Neural progenitor cell (in vitro differentiated cells): ENCODE measurements at regions not wholly inside any gene's neighbourhood (a gene's known extent, or its start where the extent isn't known, plus 50 kb on each side); places are given as distances from the start of the nearest gene placed in this dataset.

Experiments used
- DNase-seq: peaks from one replicate; pipeline ENCODE4 v3.0.0-alpha.2; 2016; ENCODE audit warnings: low spot score
- H2AFZ ChIP-seq: fragments of 200-600 bp; sonication (generic); replicated peaks from 2 replicates; pipeline ENCODE4 v1.6.1; 2016; ENCODE audit warnings: antibody characterized with exemption
- H3F3A ChIP-seq: fragments of 200-600 bp; sonication (generic); 2 replicates; pipeline ENCODE4 v1.6.1; 2016; ENCODE audit warnings: antibody characterized with exemption, low read depth
- H3K27ac ChIP-seq: fragments of 200-600 bp; sonication (generic); 2 replicates; pipeline ENCODE4 v1.5.1; 2016; ENCODE audit warnings: mild to moderate bottlenecking
- H3K27me3 ChIP-seq: fragments of 200-600 bp; sonication (generic); 2 replicates; pipeline ENCODE4 v1.6.1; 2016; ENCODE audit warnings: mild to moderate bottlenecking, moderate library complexity
- H3K36me3 ChIP-seq: fragments of 200-600 bp; sonication (generic); 2 replicates; pipeline ENCODE4 v1.5.1; 2016
- H3K4me1 ChIP-seq: fragments of 200-600 bp; sonication (generic); 2 replicates; pipeline ENCODE4 v1.6.1; 2016; ENCODE audit warnings: mixed run types
- H3K4me2 ChIP-seq: fragments of 200-600 bp; sonication (generic); 2 replicates; pipeline ENCODE4 v1.6.1; 2016
- H3K4me3 ChIP-seq: fragments of 200-600 bp; sonication (generic); 2 replicates; pipeline ENCODE4 v1.5.1; 2016
- H3K79me2 ChIP-seq: fragments of 200-600 bp; sonication (generic); 2 replicates; pipeline ENCODE4 v1.6.1; 2016; ENCODE audit warnings: low read depth
- H3K9ac ChIP-seq: fragments of 200-600 bp; sonication (generic); 2 replicates; pipeline ENCODE4 v1.6.1; 2016
- H3K9me3 ChIP-seq: fragments of 200-600 bp; sonication (generic); 2 replicates; pipeline ENCODE4 v1.5.1; 2016; ENCODE audit warnings: low read depth
- H4K20me1 ChIP-seq: fragments of 200-600 bp; sonication (generic); 2 replicates; pipeline ENCODE4 v1.6.1; 2016; ENCODE audit warnings: low read depth
- H3K27ac Mint-ChIP-seq: 3 replicates; pipeline ENCODE4 v1.8.0; 2021; ENCODE audit warnings: mixed read lengths
- H3K27me3 Mint-ChIP-seq: 2 replicates; pipeline ENCODE4 v1.8.0; 2022; ENCODE audit warnings: low read depth, mild to moderate bottlenecking, inconsistent platforms, moderate library complexity, mixed read lengths; ENCODE audit not compliant: insufficient read depth
- H3K36me3 Mint-ChIP-seq: 3 replicates; pipeline ENCODE4 v1.8.0; 2021; ENCODE audit warnings: mixed read lengths
- H3K4me1 Mint-ChIP-seq: 3 replicates; pipeline ENCODE4 v1.8.0; 2021; ENCODE audit warnings: mixed read lengths
- H3K4me3 Mint-ChIP-seq: 3 replicates; pipeline ENCODE4 v1.8.0; 2021; ENCODE audit warnings: mild to moderate bottlenecking, moderate library complexity, mixed read lengths
- H3K9me3 Mint-ChIP-seq: 3 replicates; pipeline ENCODE4 v1.8.0; 2020; ENCODE audit warnings: mixed read lengths
- EZH2 ChIP-seq: fragments of 200-600 bp; sonication (generic); IDR thresholded peaks from 2 replicates; pipeline ENCODE4 v1.6.1; 2017; ENCODE audit warnings: antibody characterized with exemption, mild to moderate bottlenecking, moderate library complexity
- EZH2phosphoT487 ChIP-seq: fragments of 200-600 bp; sonication (generic); IDR thresholded peaks from 2 replicates; pipeline ENCODE4 v1.6.1; 2017; ENCODE audit warnings: antibody characterized with exemption
- TF ChIP-seq, protein P1 (sequence below): fragments of 200-600 bp; sonication (generic); IDR thresholded peaks from 2 replicates; pipeline ENCODE4 v1.5.1; 2017; ENCODE audit warnings: antibody characterized with exemption, mild to moderate bottlenecking

DNA sequence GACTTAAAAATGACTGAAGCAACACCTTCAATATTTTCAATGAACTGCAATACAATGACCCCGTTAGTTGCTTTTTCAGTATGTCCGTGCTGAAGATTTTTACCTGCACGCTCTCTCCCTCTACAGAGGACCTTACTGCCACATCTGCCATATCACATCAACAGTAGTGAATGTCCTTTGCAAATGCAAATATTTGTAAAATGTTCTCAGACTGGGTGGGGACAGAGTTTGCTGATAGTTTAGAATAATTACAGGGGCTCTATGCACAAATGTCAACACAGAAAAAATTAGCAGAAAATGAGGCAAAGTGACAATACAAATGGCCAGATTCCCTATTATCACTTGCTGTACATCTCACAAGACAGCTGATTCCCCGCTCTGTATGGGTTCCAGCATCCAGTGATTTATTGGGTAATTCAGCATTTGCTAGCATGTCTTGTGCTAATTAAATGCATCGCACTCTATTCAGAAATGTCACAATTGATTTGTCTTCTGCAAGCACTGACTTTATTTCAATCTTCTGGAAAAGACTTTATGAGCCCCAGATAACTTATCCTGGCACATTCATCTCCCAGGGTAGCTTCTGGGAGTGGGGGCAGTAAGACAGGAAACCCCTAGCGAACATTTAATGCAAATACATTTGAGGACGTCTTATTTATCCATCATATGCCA, 69.1 kb upstream of the PTER start:
- Histone ChIP-seq H3K9ac (no peak overlapping the region), H3K4me3 (no peak overlapping the region), H4K20me1 (no peaks in the 10 kb centered on the region), H3K4me2 (no peak overlapping the region), H3K27ac (no peak overlapping the region), H3K27me3 (no peaks in the 10 kb centered on the region), H3K79me2 (no peaks in the 10 kb centered on the region), H2AFZ (no peak overlapping the region), H3F3A (no peaks in the 10 kb centered on the region), H3K9me3 (no peaks in the 10 kb centered on the region), H3K36me3 (no peaks in the 10 kb centered on the region), H3K4me1 (no peaks in the 10 kb centered on the region)
- Mint-ChIP-seq H3K4me3 (no peak overlapping the region), H3K4me1 (no peaks in the 10 kb centered on the region), H3K9me3 (no peaks in the 10 kb centered on the region), H3K27ac (no peak overlapping the region), H3K36me3 (no peaks in the 10 kb centered on the region), H3K27me3 (peaks cover 2% of the 10 kb centered on the region)
- no peak for DNase-seq
- no peak for TF ChIP-seq EZH2
- TF ChIP-seq, protein P1, sequence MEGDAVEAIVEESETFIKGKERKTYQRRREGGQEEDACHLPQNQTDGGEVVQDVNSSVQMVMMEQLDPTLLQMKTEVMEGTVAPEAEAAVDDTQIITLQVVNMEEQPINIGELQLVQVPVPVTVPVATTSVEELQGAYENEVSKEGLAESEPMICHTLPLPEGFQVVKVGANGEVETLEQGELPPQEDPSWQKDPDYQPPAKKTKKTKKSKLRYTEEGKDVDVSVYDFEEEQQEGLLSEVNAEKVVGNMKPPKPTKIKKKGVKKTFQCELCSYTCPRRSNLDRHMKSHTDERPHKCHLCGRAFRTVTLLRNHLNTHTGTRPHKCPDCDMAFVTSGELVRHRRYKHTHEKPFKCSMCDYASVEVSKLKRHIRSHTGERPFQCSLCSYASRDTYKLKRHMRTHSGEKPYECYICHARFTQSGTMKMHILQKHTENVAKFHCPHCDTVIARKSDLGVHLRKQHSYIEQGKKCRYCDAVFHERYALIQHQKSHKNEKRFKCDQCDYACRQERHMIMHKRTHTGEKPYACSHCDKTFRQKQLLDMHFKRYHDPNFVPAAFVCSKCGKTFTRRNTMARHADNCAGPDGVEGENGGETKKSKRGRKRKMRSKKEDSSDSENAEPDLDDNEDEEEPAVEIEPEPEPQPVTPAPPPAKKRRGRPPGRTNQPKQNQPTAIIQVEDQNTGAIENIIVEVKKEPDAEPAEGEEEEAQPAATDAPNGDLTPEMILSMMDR, result no peak
- TF ChIP-seq EZH2phosphoT487, result no peak

DNA sequence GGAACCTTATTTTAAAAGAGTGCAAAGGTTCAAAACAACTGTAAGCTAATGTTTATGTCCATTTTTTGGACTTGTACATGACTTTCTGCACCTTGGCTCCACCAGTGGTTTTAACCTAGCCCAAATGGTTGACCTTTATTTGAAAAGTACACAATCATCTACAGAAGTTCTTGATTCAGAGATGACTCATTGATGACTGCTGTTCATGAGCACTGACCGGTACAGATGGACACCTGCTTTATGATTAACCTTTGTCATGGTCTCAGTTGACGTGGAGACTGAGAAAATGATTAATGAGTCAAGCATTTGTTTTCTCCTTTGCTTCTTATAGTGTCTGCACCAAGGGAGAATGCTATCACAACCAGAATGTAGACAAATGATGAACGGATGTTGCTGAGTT, 55.7 kb upstream of the PTER start:
- Histone ChIP-seq H3K4me2 (no peak overlapping the region), H3K9ac (no peak overlapping the region), H3K4me3 (no peak overlapping the region), H2AFZ (no peak overlapping the region), H3F3A (no peaks in the 10 kb centered on the region), H3K36me3 (no peaks in the 10 kb centered on the region), H3K27ac (no peak overlapping the region), H3K27me3 (no peaks in the 10 kb centered on the region), H3K4me1 (no peaks in the 10 kb centered on the region), H4K20me1 (no peaks in the 10 kb centered on the region), H3K79me2 (no peaks in the 10 kb centered on the region), H3K9me3 (no peaks in the 10 kb centered on the region)
- no peaks in the 10 kb centered on the region for H3K9me3 Mint-ChIP-seq
- H3K27ac Mint-ChIP-seq, result no peak overlapping the region
- no peak for TF ChIP-seq EZH2phosphoT487
- no peak for TF ChIP-seq EZH2
- TF ChIP-seq, protein P1, result no peak
- H3K4me1 Mint-ChIP-seq, result peaks cover 7% of the 10 kb centered on the region
- no peaks in the 10 kb centered on the region for H3K36me3 Mint-ChIP-seq
- H3K4me3 Mint-ChIP-seq, result no peak overlapping the region
- peaks cover 2% of the 10 kb centered on the region for H3K27me3 Mint-ChIP-seq
- DNase-seq, result no peak

DNA sequence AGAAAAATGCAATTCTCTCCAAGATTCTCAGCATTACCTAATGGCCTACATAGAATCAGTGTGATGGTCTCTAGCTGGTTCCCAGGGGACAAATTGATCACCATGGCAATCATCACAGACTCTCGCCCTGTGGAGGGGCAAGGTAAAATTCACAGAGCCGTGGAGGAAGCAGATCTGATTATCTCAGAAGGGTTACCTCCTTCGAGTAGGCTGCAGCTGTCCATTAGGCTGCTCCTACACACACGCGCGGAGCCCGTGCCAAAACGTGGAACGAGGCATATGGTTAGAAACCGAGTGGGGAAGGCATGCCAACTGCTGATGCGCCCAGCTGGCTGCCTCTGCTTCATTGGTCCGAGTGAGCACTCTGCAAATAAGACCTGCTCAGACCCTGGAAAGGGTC, 52.8 kb upstream of the PTER start:
- Histone ChIP-seq H3K27ac (no peak overlapping the region), H4K20me1 (no peaks in the 10 kb centered on the region), H2AFZ (peak overlapping the region; percentile 26), H3K9me3 (no peaks in the 10 kb centered on the region), H3K27me3 (no peaks in the 10 kb centered on the region), H3K9ac (no peak overlapping the region), H3K79me2 (no peaks in the 10 kb centered on the region), H3K4me2 (no peak overlapping the region), H3K36me3 (no peaks in the 10 kb centered on the region), H3K4me1 (no peaks in the 10 kb centered on the region), H3F3A (no peaks in the 10 kb centered on the region), H3K4me3 (no peak overlapping the region)
- TF ChIP-seq EZH2, result no peak
- no peak for TF ChIP-seq EZH2phosphoT487
- TF ChIP-seq, protein P1, result no peak
- Mint-ChIP-seq H3K9me3 (no peaks in the 10 kb centered on the region), H3K4me1 (peaks cover 7% of the 10 kb centered on the region), H3K27me3 (no peaks in the 10 kb centered on the region), H3K27ac (no peak overlapping the region), H3K36me3 (no peaks in the 10 kb centered on the region), H3K4me3 (no peak overlapping the region)
- no peak for DNase-seq
